H1 (cell line): ENCODE measurements at regions not wholly inside any gene's neighbourhood (a gene's known extent, or its start where the extent isn't known, plus 50 kb on each side); places are given as distances from the start of the nearest gene placed in this dataset.

ENCODE experiments used
- CTCF ChIA-PET: fragments of 300-600 bp; sonication (Branson Sonifier 250); formaldehyde crosslinking; loops from one replicate; lab custom pipeline; 2021; ENCODE audit not compliant: partially characterized antibody; lab: Charles Lee
- POLR2A ChIA-PET: fragments of 300-600 bp; sonication (Branson Sonifier 250); formaldehyde crosslinking; loops from one replicate; lab custom pipeline; 2021; ENCODE audit warnings: inconsistent platforms; ENCODE audit not compliant: partially characterized antibody; lab: Charles Lee
- DNase-seq, 2 experiments: peaks; one replicate each; pipeline versions ENCODE4 v3.0.0 to v3.0.0-alpha.2; 2010 to 2022; ENCODE audit warnings: low spot score in 2 of 2, low read depth in 1 of 2, mixed read lengths in 1 of 2
- FAIRE-seq: peaks from 2 replicates; lab custom pipeline; 2011; peaks lifted over from hg19 to GRCh38; lab: Jason Lieb, UNC
- H2AFZ ChIP-seq: 2 replicates; pipeline ENCODE4 v1.8.1; 2012; ENCODE audit warnings: low read length, inconsistent platforms
- H2AK5ac ChIP-seq: 2 replicates; pipeline ENCODE4 v1.6.1; 2013; ENCODE audit warnings: low read depth, low read length
- H2BK120ac ChIP-seq: replicated peaks from 2 replicates; pipeline ENCODE3; 2013; ENCODE audit warnings: low read depth, low read length, inconsistent platforms
- H2BK12ac ChIP-seq: 2 replicates; pipeline ENCODE4 v1.6.1; 2013; ENCODE audit warnings: low read depth, low read length
- H2BK15ac ChIP-seq: 2 replicates; pipeline ENCODE4 v1.6.1; 2013; ENCODE audit warnings: low read length
- H2BK20ac ChIP-seq: 2 replicates; pipeline ENCODE4 v1.6.1; 2013; ENCODE audit warnings: low read length
- H2BK5ac ChIP-seq: 2 replicates; pipeline ENCODE4 v1.6.1; 2013; ENCODE audit warnings: low read depth, low read length
- H3K14ac ChIP-seq: 2 replicates; pipeline ENCODE4 v1.6.1; 2013; ENCODE audit warnings: inconsistent platforms; ENCODE audit not compliant: insufficient read length
- H3K18ac ChIP-seq: 2 replicates; pipeline ENCODE4 v1.6.1; 2013; ENCODE audit warnings: low read length; ENCODE audit errors: extremely low read depth
- H3K23ac ChIP-seq: 2 replicates; pipeline ENCODE4 v1.6.1; 2013; ENCODE audit warnings: inconsistent platforms; ENCODE audit not compliant: insufficient read length
- H3K23me2 ChIP-seq: 2 replicates; pipeline ENCODE4 v1.6.1; 2013; ENCODE audit warnings: low read depth, low read length
- H3K27ac ChIP-seq: 2 replicates; pipeline ENCODE4 v1.6.1; 2011; ENCODE audit warnings: low read depth, low read length, inconsistent platforms
- H3K27me3 ChIP-seq, 4 experiments: replicated peaks in 1 of 4; 1 replicate in 1 of 4; 2 replicates in 3 of 4; pipeline versions ENCODE4 v1.6.1 to v1.8.1; 2011 to 2013; ENCODE audit warnings: low read length in 3 of 4, mild to moderate bottlenecking in 3 of 4, inconsistent platforms in 2 of 4, mixed read lengths in 2 of 4, moderate library complexity in 1 of 4; ENCODE audit not compliant: control insufficient read depth in 3 of 4, insufficient read depth in 3 of 4; ENCODE audit errors: extremely low read depth in 1 of 4
- H3K36me3 ChIP-seq, 4 experiments: 2 replicates each; pipeline versions ENCODE4 v1.6.1 to v1.8.1; 2011 to 2013; ENCODE audit warnings: mild to moderate bottlenecking in 4 of 4, low read length in 3 of 4, moderate library complexity in 2 of 4, control low read depth in 1 of 4, inconsistent platforms in 1 of 4; ENCODE audit not compliant: insufficient read depth in 4 of 4, control insufficient read depth in 2 of 4
- H3K4ac ChIP-seq: replicated peaks from 2 replicates; pipeline ENCODE3; 2013; ENCODE audit warnings: low read length, low read depth, mixed read lengths, inconsistent platforms; ENCODE audit not compliant: insufficient read length
- H3K4me1 ChIP-seq, 4 experiments: replicated peaks in 1 of 4; 1 replicate in 1 of 4; 2 replicates in 3 of 4; pipeline versions ENCODE4 v1.6.1 to v1.8.1; 2011 to 2013; ENCODE audit warnings: low read length in 3 of 4, inconsistent platforms in 2 of 4, mixed read lengths in 1 of 4; ENCODE audit not compliant: insufficient read depth in 4 of 4, control insufficient read depth in 3 of 4
- H3K4me2 ChIP-seq, 2 experiments: 2 replicates each; pipeline versions ENCODE4 v1.6.1 to v1.8.1; 2011 to 2013; ENCODE audit warnings: low read depth in 2 of 2, low read length in 2 of 2, control low read depth in 1 of 2, inconsistent platforms in 1 of 2, mild to moderate bottlenecking in 1 of 2; ENCODE audit not compliant: insufficient read depth in 1 of 2
- H3K4me3 ChIP-seq, 4 experiments: fragments of 200-600, 300-600 bp in 1 of 4; sonication (generic), shearing (Covaris generic), sonication (Bioruptor Twin) in 1 of 4; 2 replicates each; pipeline versions ENCODE4 v1.5.1 to v1.8.1; 2011 to 2016; ENCODE audit warnings: low read length in 4 of 4, low read depth in 3 of 4, control low read depth in 2 of 4, inconsistent platforms in 2 of 4, mild to moderate bottlenecking in 2 of 4, mixed read lengths in 1 of 4, moderate library complexity in 1 of 4; ENCODE audit not compliant: insufficient read depth in 2 of 4; ENCODE audit errors: extremely low read depth in 1 of 4
- H3K56ac ChIP-seq: replicated peaks from 2 replicates; pipeline ENCODE3; 2013; ENCODE audit warnings: low read depth, mild to moderate bottlenecking, mixed read lengths, low read length, inconsistent platforms; ENCODE audit not compliant: insufficient read length
- H3K79me1 ChIP-seq: 2 replicates; pipeline ENCODE4 v1.6.1; 2013; ENCODE audit warnings: low read depth, low read length, control low read depth
- H3K79me2 ChIP-seq, 2 experiments: 2 replicates each; pipeline versions ENCODE4 v1.6.1 to v1.8.1; 2012 to 2013; ENCODE audit warnings: low read length in 2 of 2, mild to moderate bottlenecking in 2 of 2, inconsistent platforms in 1 of 2; ENCODE audit not compliant: insufficient read depth in 2 of 2, control insufficient read depth in 1 of 2
- H3K9ac ChIP-seq, 4 experiments: replicated peaks in 1 of 4; 1 replicate in 1 of 4; 2 replicates in 3 of 4; pipeline versions ENCODE4 v1.6.1 to v1.8.1; 2011 to 2013; ENCODE audit warnings: low read depth in 3 of 4, low read length in 3 of 4, control low read depth in 2 of 4, mild to moderate bottlenecking in 2 of 4, moderate library complexity in 2 of 4, inconsistent platforms in 1 of 4; ENCODE audit errors: extremely low read depth in 1 of 4
- H3K9me3 ChIP-seq, 2 experiments: 2 replicates each; pipeline versions ENCODE4 v1.6.1 to v1.8.1; 2012 to 2013; ENCODE audit warnings: mild to moderate bottlenecking in 2 of 2, moderate library complexity in 2 of 2, control low read depth in 1 of 2, inconsistent platforms in 1 of 2, low read depth in 1 of 2, low read length in 1 of 2, mixed read lengths in 1 of 2; ENCODE audit not compliant: insufficient read depth in 2 of 2
- H4K20me1 ChIP-seq, 2 experiments: replicated peaks in 1 of 2; 2 replicates each; pipeline versions ENCODE3 to v1.8.1; 2011 to 2013; ENCODE audit warnings: inconsistent platforms in 2 of 2, low read length in 2 of 2, mild to moderate bottlenecking in 1 of 2; ENCODE audit not compliant: insufficient read depth in 2 of 2, control insufficient read depth in 1 of 2
- H4K5ac ChIP-seq: 2 replicates; pipeline ENCODE4 v1.6.1; 2013; ENCODE audit warnings: low read length, low read depth, mixed read lengths, inconsistent platforms; ENCODE audit not compliant: insufficient read length
- H4K8ac ChIP-seq: 2 replicates; pipeline ENCODE4 v1.8.0; 2013; ENCODE audit warnings: mild to moderate bottlenecking, moderate library complexity, low read length, inconsistent platforms; ENCODE audit not compliant: insufficient read depth; ENCODE audit errors: extremely low read depth
- H4K91ac ChIP-seq: replicated peaks from 2 replicates; pipeline ENCODE3; 2013; ENCODE audit warnings: low read length, mixed read lengths, inconsistent platforms; ENCODE audit not compliant: insufficient read length
- ATF3 ChIP-seq: IDR thresholded peaks from 2 replicates; pipeline ENCODE4 v1.6.1; 2011; ENCODE audit warnings: low read depth, mild to moderate bottlenecking, low read length; ENCODE audit not compliant: insufficient read depth
- WGBS, 2 experiments: shearing (Covaris generic) in 1 of 2; methylation state at CpG; one replicate each; pipeline versions ENCODE4 v1.1.6 to v1.1.7; 2013 to 2015; ENCODE audit warnings: low lambda C conversion rate in 2 of 2, mixed read lengths in 2 of 2, inconsistent platforms in 1 of 2, low coverage in 1 of 2, missing lambda C conversion rate in 1 of 2; ENCODE audit not compliant: insufficient replicate concordance in 2 of 2, insufficient coverage in 1 of 2, insufficient read length in 1 of 2; ENCODE audit errors: extremely low coverage in 1 of 2, missing lambda C conversion rate in 1 of 2; 5-methylcytosine and 5-hydroxymethylcytosine counted together

- H4K20me1 ChIP-seq: no peaks in the 10 kb centered on the region
- FAIRE-seq: no peak
- CTCF ChIA-PET: interaction anchor here (0.6 to 1.7 kb wide), 2 partner anchors 19 to 24 kb away, joined by 3 to 12 read pairs; no protein-coding TSS in a partner anchor
These were observed 521.8 kb downstream of the RMST start for GRCh38 chr12:97984436-97984835.

More at GRCh38 chr12:97984436-97984835, 521.8 kb downstream of the RMST start:
- no peaks in the 10 kb centered on the region for H3K4me1 ChIP-seq
- H2BK15ac ChIP-seq: no peak overlapping the region
- DNase-seq: no peak
- no peak overlapping the region for H3K4me2 ChIP-seq
- TF ChIP-seq ATF3: no peak
- no peak overlapping the region for H3K27ac ChIP-seq
- no peak overlapping the region for H2BK5ac ChIP-seq
- no peaks in the 10 kb centered on the region for H3K27me3 ChIP-seq
- no peak overlapping the region for H2AK5ac ChIP-seq
- 95% methylated on average over 2 of the region's 2 CpGs; no CpG with 5 or more reads in 1 of the 2 experiments for WGBS, 2 experiments
- no peak overlapping the region for H2BK12ac ChIP-seq
- H4K91ac ChIP-seq: no peak overlapping the region
- H2AFZ ChIP-seq: no peak overlapping the region
- no peak overlapping the region for H2BK120ac ChIP-seq
- no peaks in the 10 kb centered on the region for H3K36me3 ChIP-seq
- no peak overlapping the region for H3K14ac ChIP-seq
- no peak overlapping the region for H3K23ac ChIP-seq
- peaks cover 2% of the 10 kb centered on the region; the same call in 1 of the 2 replicates for H3K23me2 ChIP-seq
- H3K4me3 ChIP-seq: no peak overlapping the region
- H2BK20ac ChIP-seq: no peak overlapping the region
- H3K9me3 ChIP-seq: no peaks in the 10 kb centered on the region
- no peak overlapping the region for H4K8ac ChIP-seq
- no peak overlapping the region for H3K18ac ChIP-seq
- H3K9ac ChIP-seq: no peak overlapping the region
- H4K5ac ChIP-seq: no peak overlapping the region
- no peaks in the 10 kb centered on the region for H3K79me1 ChIP-seq
- H3K4ac ChIP-seq: no peak overlapping the region
- H3K56ac ChIP-seq: no peak overlapping the region
- POLR2A ChIA-PET: no interaction called here
- no peaks in the 10 kb centered on the region for H3K79me2 ChIP-seq
